Amniotic epithelial cell (primary cell): ENCODE measurements at regions not wholly inside any gene's neighbourhood (a gene's known extent, or its start where the extent isn't known, plus 50 kb on each side); places are given as distances from the start of the nearest gene placed in this dataset.

Source experiments
- DNase-seq: peaks from one replicate; pipeline ENCODE4 v3.0.0-alpha.2; 2010; ENCODE audit warnings: low read depth

DNA sequence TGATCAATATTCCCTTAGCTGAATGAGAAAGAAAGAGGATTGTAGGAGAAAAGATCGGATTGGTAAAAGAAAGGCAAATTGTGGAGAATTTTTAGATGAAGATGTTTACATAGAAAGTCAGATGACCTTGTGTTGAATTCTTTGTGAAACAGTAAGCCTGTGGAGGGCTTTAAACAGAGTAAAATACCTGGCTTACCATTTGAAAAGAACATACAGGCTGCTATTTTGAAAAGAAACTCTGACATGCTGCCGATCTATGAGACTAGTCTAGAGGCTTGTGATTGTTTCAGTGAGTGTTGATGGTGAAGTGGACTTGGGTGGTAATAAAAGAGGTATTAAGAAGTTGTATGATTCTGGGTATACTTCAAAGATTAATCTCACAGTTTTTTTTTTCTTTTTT is 938.9 kb upstream of the PRR20A start:
- no peak for DNase-seq

- no peak for DNase-seq
Measured at GRCh38 chr13:56216221-56216620, 924.5 kb upstream of the PRR20A start.

DNA sequence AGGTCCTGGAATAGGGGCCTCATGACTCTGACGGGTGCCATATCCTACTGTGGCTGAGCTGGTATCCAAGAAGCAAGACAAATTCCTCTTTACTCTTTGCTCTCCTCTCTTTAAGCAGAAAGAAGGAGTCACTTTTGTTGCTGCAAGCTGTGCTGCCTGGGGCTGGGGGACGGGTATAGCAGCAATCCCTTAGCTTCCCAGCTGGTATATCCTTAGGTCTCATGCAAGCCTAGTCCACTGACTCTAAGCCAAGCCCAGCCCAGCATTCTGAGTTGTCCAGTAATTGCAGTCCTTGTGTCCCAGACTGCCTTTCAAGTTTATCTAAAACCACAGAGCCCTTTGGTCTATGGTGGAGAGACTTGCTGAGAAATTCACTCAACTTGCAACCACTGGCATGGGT is 893.0 kb upstream of the PRR20A start:
- DNase-seq = no peak

- DNase-seq = no peak
Measured at GRCh38 chr13:56271686-56272085, 869.0 kb upstream of the PRR20A start.

GRCh38 chr13:56283262-56283828 is 857.4 kb upstream of the PRR20A start:
- no peak for DNase-seq

DNA sequence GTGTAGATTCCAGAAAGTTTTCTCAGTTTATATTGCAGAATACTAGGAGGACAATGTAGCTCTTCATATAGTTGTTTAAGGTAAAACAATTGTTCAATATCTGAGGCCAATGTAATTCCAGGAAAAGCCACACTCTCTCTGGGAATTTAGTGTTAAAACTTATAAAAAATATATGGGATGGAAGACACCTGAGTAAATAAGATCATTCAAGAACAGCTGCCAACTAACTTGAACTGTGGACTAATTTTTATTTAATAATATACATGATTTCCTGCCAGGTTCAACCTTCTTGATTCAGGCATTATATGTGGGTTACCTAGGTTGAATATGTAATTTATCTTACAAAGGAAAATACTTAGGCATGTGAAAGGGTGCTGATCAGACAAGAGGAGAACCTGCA is 841.1 kb upstream of the PRR20A start:
- DNase-seq = no peak

DNA sequence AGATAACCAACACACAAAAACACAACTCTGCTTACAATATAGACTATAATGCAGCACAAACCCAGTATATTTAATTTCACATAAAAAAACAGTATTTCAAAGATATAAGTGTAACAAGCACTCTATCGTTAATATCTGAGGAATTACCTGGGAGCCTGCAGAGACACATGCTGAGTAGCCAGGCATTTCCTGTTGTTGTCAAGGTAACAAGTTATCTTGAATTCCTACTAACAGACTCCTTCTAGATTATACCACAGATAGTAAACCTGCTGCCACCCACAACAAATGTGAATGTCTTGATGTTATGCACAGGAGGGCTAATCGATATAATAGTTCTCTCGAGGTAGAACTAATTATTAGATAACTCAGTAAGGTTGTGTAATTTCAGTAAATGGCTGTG is 826.0 kb upstream of the PRR20A start:
- no peak for DNase-seq

- no peak for DNase-seq
Measured at GRCh38 chr13:56317841-56318240, 822.9 kb upstream of the PRR20A start.

DNA sequence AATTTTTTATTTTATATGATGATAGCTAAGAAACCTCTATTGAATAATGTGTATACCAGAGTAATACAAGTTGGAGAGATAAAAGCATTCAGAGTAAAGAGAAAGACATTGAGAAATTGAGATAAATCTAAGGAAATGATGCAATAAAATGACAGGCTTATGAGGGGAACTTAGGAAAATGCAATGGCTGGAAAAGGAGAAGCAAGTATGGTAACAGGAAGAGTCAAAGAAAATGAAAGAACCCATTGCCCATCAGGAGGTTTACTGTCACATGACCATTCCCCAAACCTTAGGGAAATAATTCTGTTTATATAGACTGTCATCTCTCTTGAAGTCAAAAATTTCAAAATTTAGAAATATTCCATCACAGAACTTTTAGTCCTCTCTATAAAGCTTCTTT is 808.0 kb upstream of the PRR20A start:
- no peak for DNase-seq

- DNase-seq = no peak
Measured at GRCh38 chr13:56335775-56336174, 804.9 kb upstream of the PRR20A start.

- no peak for DNase-seq
Measured at GRCh38 chr13:56338421-56338820, 802.3 kb upstream of the PRR20A start.

DNA sequence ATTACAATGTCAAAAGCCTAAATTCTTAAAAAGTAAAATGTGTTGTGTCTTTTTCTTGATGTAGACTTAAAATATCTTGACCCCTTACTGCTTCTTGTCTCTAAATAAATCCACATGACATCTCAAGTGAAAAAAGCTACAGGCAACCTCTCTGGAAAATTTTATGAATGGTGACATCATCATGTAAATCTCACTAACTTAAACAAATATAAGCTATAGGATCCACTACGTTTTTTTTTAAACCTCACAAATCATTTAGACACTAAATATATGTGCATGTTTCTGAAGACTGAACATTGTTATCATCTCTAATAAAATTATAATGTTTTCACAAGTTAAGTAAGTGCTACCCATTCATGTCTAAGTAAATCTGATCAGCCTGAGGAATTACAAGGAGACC is 793.7 kb upstream of the PRR20A start:
- no peak for DNase-seq

DNA sequence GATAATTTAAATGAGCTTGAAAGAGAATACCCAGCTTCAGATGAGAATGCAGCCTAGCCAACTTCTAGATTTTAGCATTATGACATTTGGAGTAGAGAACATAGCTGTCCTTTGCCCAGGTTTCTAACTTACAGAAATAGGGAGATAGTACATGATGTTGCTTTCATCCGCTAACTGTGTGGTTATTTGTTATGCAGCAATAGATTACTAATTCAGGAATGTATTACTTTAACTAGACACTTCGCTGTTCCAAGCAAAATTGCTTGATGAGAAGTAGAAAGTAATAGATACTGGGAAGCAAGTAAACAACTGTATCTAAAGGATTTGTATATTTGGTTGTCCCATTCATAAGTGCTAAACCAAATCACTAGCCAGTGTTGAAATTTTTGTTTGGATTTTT is 790.9 kb upstream of the PRR20A start:
- no peak for DNase-seq

GRCh38 chr13:56351041-56351440 is 789.7 kb upstream of the PRR20A start:
- DNase-seq = no peak

GRCh38 chr13:56352361-56352760 is 788.4 kb upstream of the PRR20A start:
- DNase-seq = no peak

DNA sequence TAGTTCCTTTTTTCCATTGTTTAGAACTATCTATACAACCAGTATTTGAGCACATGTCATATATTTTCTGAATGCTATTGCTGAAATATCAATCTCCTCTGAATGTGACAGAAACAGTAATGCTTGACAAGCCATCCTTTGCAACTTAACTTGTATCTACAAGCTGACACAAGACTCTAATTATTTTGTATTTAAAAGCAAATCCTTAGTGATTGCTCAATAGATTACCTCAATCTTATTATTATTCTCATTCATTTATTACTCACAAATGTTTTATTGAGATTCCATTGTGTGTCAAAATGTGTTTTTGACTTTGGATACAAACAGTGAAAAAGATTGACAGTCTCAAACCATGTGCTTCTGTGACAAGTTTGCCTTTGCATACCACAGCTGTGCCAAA is 787.8 kb upstream of the PRR20A start:
- DNase-seq = no peak

DNA sequence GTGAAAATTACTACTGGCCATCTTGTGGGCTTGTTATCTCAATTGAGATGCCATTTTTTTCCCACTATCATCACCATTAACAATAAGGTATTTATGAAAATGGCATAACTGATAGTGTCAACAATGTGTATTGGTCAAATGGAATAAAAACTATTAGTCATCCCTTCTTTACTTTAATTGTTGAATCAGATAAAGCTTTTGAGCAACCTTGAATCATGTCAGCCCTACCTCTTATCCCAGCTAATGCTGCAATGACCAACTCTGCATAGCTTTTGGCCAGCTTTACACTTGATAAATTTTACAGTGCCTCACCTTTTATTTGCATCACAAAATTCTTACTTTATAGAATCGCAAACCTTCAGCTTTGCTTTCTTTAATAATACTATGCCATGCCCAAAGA is 784.0 kb upstream of the PRR20A start:
- no peak for DNase-seq

- DNase-seq = no peak
Measured at GRCh38 chr13:56378566-56378965, 762.2 kb upstream of the PRR20A start.

- no peak for DNase-seq
Measured at GRCh38 chr13:56393549-56393948, 747.2 kb upstream of the PRR20A start.

- DNase-seq = no peak
Measured at GRCh38 chr13:56396318-56396717, 744.4 kb upstream of the PRR20A start.

- DNase-seq = no peak
Measured at GRCh38 chr13:56400774-56401173, 739.9 kb upstream of the PRR20A start.

GRCh38 chr13:56412856-56413255 is 727.9 kb upstream of the PRR20A start:
- no peak for DNase-seq

DNA sequence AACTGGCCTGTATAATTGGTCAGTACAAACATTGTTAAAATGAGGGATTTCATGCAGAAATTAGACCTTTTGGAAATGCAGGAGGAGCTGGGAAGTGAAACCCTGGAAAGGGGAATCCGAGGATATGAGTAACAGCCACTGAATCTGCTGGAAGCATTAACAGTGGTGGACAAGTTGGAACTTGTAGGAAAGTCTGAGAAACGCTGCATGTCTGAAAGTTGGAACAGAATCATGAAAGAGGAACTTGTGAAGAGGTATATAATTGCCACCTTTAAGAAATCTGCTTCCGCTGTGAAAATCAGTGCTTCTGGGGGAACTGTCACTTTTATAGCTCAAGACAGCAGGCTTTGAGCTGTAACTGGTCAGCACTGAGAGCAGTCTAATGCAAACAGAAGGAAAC is 716.5 kb upstream of the PRR20A start:
- DNase-seq = no peak

DNA sequence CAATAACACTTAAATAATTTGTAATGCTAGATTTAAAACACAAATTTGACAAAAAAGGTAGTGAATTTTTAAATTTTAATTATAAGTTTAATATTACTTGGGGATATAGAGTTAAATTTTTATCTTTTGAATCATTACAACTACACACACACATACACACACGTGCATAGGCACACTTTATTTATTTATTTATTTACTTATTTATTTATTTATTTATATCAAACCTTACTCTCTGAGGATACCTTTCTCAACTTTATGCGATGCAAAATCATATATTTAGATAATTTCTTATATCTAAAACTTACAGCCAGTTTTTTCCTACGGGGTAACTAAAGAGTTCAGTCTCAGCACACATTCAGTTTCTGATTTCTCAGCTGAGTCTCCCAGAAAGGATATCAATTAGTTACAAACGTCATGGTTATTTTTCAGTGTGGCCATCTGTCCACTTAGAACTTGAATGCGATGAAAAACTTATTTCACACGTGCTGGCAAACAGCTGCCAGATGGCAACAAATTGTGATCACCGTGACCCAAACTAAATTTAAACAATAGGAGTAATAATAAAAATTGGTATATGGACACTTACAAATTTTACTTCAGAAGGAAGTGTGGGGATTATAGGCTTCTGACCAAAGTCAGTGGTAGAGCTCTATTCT is 683.1 kb upstream of the PRR20A start:
- DNase-seq = no peak
